H1 (cell line): ENCODE measurements at regions not wholly inside any gene's neighbourhood (a gene's known extent, or its start where the extent isn't known, plus 50 kb on each side); places are given as distances from the start of the nearest gene placed in this dataset.

ENCODE experiments used
- ASH2L ChIP-seq: fragments of 200-600, 300-600 bp; sonication (generic); IDR thresholded peaks from one replicate; pipeline ENCODE4 v1.7.1; 2017; ENCODE audit warnings: low read length
- CHD7 ChIP-seq: fragments of 300-600 bp; sonication (generic); IDR thresholded peaks from 2 replicates; pipeline ENCODE4 v1.7.1; 2012; ENCODE audit warnings: low read length, moderate library complexity, mild to moderate bottlenecking, inconsistent platforms; ENCODE audit not compliant: insufficient replicate concordance
- YY1 ChIP-seq: IDR thresholded peaks from 2 replicates; pipeline ENCODE4 v1.6.1; 2011; ENCODE audit warnings: low read depth, mild to moderate bottlenecking, low read length

- TF ChIP-seq CHD7 = no peak
- TF ChIP-seq ASH2L = no peak
- no peak for TF ChIP-seq YY1
These were observed 210.9 kb upstream of the ARID2 start (continued) for GRCh38 chr12:45518291-45519235.
